HCT116 (cell line): ENCODE measurements at regions not wholly inside any gene's neighbourhood (a gene's known extent, or its start where the extent isn't known, plus 50 kb on each side); places are given as distances from the start of the nearest gene placed in this dataset.

Experiments used
- ATAC-seq: fragments of 200-7000 bp; cut with Tn5 transposase; 2 replicates; pipeline ENCODE4 v1.9.1; 2020; ENCODE audit warnings: mild to moderate bottlenecking, moderate library complexity
- BruUV-seq: library from RNA; stranded (reverse); fragments of 400-500 nt; replicated peaks from 2 replicates; lab custom pipeline; 2021; lab: Mats Ljungman, UMichigan
- CTCF ChIA-PET: fragments of 300-600 bp; sonication (Branson Sonifier 250); formaldehyde crosslinking; loops from one replicate; lab custom pipeline; 2021; ENCODE audit warnings: antibody characterized with exemption; lab: Charles Lee
- POLR2A ChIA-PET: fragments of 300-600, 350-600 bp; sonication (Branson Sonifier 250); formaldehyde crosslinking; loops from one replicate; lab custom pipeline; 2021; ENCODE audit warnings: antibody characterized with exemption; lab: Charles Lee
- RAD21 ChIA-PET, 2 experiments: fragments of 300-600 bp; sonication (Branson Sonifier 250); formaldehyde crosslinking; loops; one replicate each; lab custom pipeline; 2023; ENCODE audit warnings: low total read pairs in 2 of 2; ENCODE audit not compliant: uncharacterized antibody in 2 of 2, unreplicated experiment in 2 of 2, low non-redundant PET in 1 of 2; lab: Charles Lee
- DNase-seq: peaks from one replicate; pipeline ENCODE4 v3.0.0-alpha.2; 2010; ENCODE audit warnings: low read depth, low spot score
- H2AFZ ChIP-seq: fragments of 200-600 bp; shearing (Covaris generic), sonication (generic); 2 replicates; pipeline ENCODE4 v1.6.1; 2017; ENCODE audit warnings: low read depth, mixed run types, mixed read lengths, antibody characterized with exemption, low read length; ENCODE audit not compliant: poor library complexity, severe bottlenecking
- H3K27ac ChIP-seq: 2 replicates; pipeline ENCODE4 v1.5.1; 2012; ENCODE audit warnings: low read depth, low read length
- H3K27me3 ChIP-seq: fragments of 200-600 bp; sonication (generic); 2 replicates; pipeline ENCODE4 v1.6.1; 2016; ENCODE audit warnings: mixed run types, low read length, mixed read lengths; ENCODE audit not compliant: insufficient read depth
- H3K36me3 ChIP-seq, 2 experiments: fragments of 200-500 bp in 1 of 2; fragments of 200-600 bp in 1 of 2; sonication (Bioruptor generic) in 1 of 2; sonication (generic) in 1 of 2; 2 replicates each; pipeline versions ENCODE4 v1.5.1 to v1.6.1; 2014 to 2016; ENCODE audit warnings: low read length in 2 of 2, inconsistent platforms in 1 of 2, mixed read lengths in 1 of 2, mixed run types in 1 of 2; ENCODE audit not compliant: insufficient read depth in 2 of 2, control insufficient read depth in 1 of 2
- H3K4me1 ChIP-seq, 2 experiments: fragments of 200-600 bp in 1 of 2; sonication (generic) in 1 of 2; 2 replicates each; pipeline versions ENCODE4 v1.5.1 to v1.6.1; 2012 to 2017; ENCODE audit warnings: low read length in 2 of 2, inconsistent platforms in 1 of 2, mild to moderate bottlenecking in 1 of 2, mixed read lengths in 1 of 2, mixed run types in 1 of 2, moderate library complexity in 1 of 2; ENCODE audit not compliant: insufficient read depth in 2 of 2, control insufficient read depth in 1 of 2
- H3K4me2 ChIP-seq: fragments of 200-600 bp; sonication (generic); 2 replicates; pipeline ENCODE4 v1.6.1; 2017; ENCODE audit warnings: mixed run types, low read length, mixed read lengths
- H3K4me3 ChIP-seq, 2 experiments: fragments of 200-600 bp in 1 of 2; sonication (generic) in 1 of 2; replicated peaks in 1 of 2; 2 replicates each; pipeline ENCODE4 v1.5.1; 2011 to 2016; ENCODE audit warnings: low read length in 2 of 2, control low read depth in 1 of 2, low read depth in 1 of 2, mild to moderate bottlenecking in 1 of 2, mixed read lengths in 1 of 2, mixed run types in 1 of 2
- H3K79me2 ChIP-seq: fragments of 200-600 bp; sonication (generic); 2 replicates; pipeline ENCODE4 v1.6.1; 2017; ENCODE audit warnings: mild to moderate bottlenecking, mixed run types, low read length, moderate library complexity, mixed read lengths; ENCODE audit not compliant: insufficient read depth
- H3K9ac ChIP-seq: fragments of 200-600 bp; sonication (generic); 2 replicates; pipeline ENCODE4 v1.6.1; 2016; ENCODE audit warnings: low read length, mixed read lengths
- H3K9me2 ChIP-seq: fragments of 200-600 bp; sonication (generic), shearing (Covaris generic); 2 replicates; pipeline ENCODE4 v1.6.1; 2017; ENCODE audit warnings: mixed run types, mild to moderate bottlenecking, moderate library complexity; ENCODE audit not compliant: insufficient read depth
- H3K9me3 ChIP-seq, 2 experiments: fragments of 200-500 bp in 1 of 2; fragments of 200-600 bp in 1 of 2; sonication (Bioruptor generic) in 1 of 2; sonication (generic) in 1 of 2; 2 replicates each; pipeline ENCODE4 v1.6.1; 2014 to 2017; ENCODE audit warnings: low read length in 2 of 2, mixed read lengths in 2 of 2, inconsistent platforms in 1 of 2, low read depth in 1 of 2, mild to moderate bottlenecking in 1 of 2, mixed run types in 1 of 2, moderate library complexity in 1 of 2; ENCODE audit not compliant: control insufficient read depth in 1 of 2, insufficient read depth in 1 of 2
- H4K20me1 ChIP-seq: fragments of 200-600 bp; sonication (generic), shearing (Covaris generic); 2 replicates; pipeline ENCODE4 v1.6.1; 2017; ENCODE audit warnings: mixed run types, mild to moderate bottlenecking, moderate library complexity; ENCODE audit not compliant: insufficient read depth
- CEBPB ChIP-seq: IDR thresholded peaks from 2 replicates; pipeline ENCODE4 v1.6.1; 2012; ENCODE audit warnings: low read depth
- EGR1 ChIP-seq: IDR thresholded peaks from 2 replicates; pipeline ENCODE4 v1.6.1; 2012; ENCODE audit warnings: low read depth
- ELF1 ChIP-seq: IDR thresholded peaks from 2 replicates; pipeline ENCODE4 v1.6.1; 2012; ENCODE audit warnings: low read depth, borderline replicate concordance
- SRF ChIP-seq: IDR thresholded peaks from 2 replicates; pipeline ENCODE4 v1.6.1; 2012; ENCODE audit warnings: low read depth
- TCF7L2 ChIP-seq: IDR thresholded peaks from 2 replicates; pipeline ENCODE4 v1.7.0; 2011; ENCODE audit warnings: borderline replicate concordance, inconsistent platforms; ENCODE audit not compliant: insufficient read depth, insufficient read length; ENCODE audit errors: extremely low read depth
- ZFX ChIP-seq: fragments of 450-650 bp; IDR thresholded peaks from 2 replicates; pipeline ENCODE4 v1.6.1; 2017
- ZNF274 ChIP-seq: fragments of 200-500 bp; sonication (Bioruptor generic); IDR thresholded peaks from 2 replicates; pipeline ENCODE4 v1.6.1; 2014; ENCODE audit warnings: mild to moderate bottlenecking, low read depth, low read length, inconsistent platforms
- intact Hi-C: fragments of 100-400 bp; cut with micrococcal nuclease; formaldehyde crosslinking; loops from 2 replicates; pipeline ENCODE4 v1.10.0; 2022
- TF ChIP-seq, protein P1 (sequence below), 3 experiments: fragments of 200-600 bp in 1 of 3; sonication (generic) in 1 of 3; IDR thresholded peaks in 2 of 3; conservative IDR thresholded peaks in 1 of 3; 2 replicates each; pipeline ENCODE4 v1.5.1; 2012 to 2017; ENCODE audit warnings: low read depth in 2 of 3, low read length in 2 of 3, antibody characterized with exemption in 1 of 3, borderline replicate concordance in 1 of 3, control low read depth in 1 of 3, mild to moderate bottlenecking in 1 of 3, mixed read lengths in 1 of 3, mixed run types in 1 of 3, moderate library complexity in 1 of 3; ENCODE audit not compliant: insufficient read depth in 1 of 3
- TF ChIP-seq, protein P2 (sequence below): IDR thresholded peaks from 2 replicates; pipeline ENCODE4 v1.6.1; 2011; ENCODE audit warnings: mild to moderate bottlenecking, low read length, moderate library complexity; ENCODE audit not compliant: insufficient replicate concordance; ENCODE audit errors: extremely low read depth

DNA sequence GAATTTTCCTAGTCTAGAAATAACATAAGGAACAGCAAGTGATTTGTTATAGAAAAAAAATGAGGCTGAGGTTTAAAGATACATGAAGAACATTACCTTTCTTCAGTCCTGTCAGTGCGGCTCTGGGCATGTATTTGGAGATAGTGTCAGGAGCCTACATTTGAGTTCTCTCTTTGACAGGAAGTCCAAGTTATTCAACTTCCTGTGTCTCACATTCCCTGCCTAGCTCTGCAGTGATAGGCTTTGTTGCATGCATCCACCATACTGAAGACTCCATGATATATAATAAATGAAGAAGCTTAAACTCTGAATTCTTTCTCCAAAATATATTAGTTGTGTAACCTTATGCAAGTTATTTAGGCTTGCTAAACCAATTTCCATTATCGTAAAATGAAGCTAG lies 148.7 kb downstream of the RELL1 start:
- Histone ChIP-seq H4K20me1 (no peaks in the 10 kb centered on the region), H3K4me2 (no peak overlapping the region), H3K27ac (no peak overlapping the region), H3K79me2 (no peaks in the 10 kb centered on the region), H3K9ac (no peak overlapping the region), H3K27me3 (no peaks in the 10 kb centered on the region), H3K9me3 (no peaks in the 10 kb centered on the region), H3K36me3 (no peaks in the 10 kb centered on the region), H3K9me2 (no peaks in the 10 kb centered on the region), H2AFZ (no peak overlapping the region), H3K4me3 (no peak overlapping the region), H3K4me1 (no peaks in the 10 kb centered on the region)
- TF ChIP-seq ZNF274, result no peak
- TF ChIP-seq ZFX, result no peak
- no peak for TF ChIP-seq EGR1
- TF ChIP-seq TCF7L2, result no peak
- TF ChIP-seq CEBPB, result no peak
- no peak for TF ChIP-seq ELF1
- TF ChIP-seq SRF, result no peak
- TF ChIP-seq, protein P1, sequence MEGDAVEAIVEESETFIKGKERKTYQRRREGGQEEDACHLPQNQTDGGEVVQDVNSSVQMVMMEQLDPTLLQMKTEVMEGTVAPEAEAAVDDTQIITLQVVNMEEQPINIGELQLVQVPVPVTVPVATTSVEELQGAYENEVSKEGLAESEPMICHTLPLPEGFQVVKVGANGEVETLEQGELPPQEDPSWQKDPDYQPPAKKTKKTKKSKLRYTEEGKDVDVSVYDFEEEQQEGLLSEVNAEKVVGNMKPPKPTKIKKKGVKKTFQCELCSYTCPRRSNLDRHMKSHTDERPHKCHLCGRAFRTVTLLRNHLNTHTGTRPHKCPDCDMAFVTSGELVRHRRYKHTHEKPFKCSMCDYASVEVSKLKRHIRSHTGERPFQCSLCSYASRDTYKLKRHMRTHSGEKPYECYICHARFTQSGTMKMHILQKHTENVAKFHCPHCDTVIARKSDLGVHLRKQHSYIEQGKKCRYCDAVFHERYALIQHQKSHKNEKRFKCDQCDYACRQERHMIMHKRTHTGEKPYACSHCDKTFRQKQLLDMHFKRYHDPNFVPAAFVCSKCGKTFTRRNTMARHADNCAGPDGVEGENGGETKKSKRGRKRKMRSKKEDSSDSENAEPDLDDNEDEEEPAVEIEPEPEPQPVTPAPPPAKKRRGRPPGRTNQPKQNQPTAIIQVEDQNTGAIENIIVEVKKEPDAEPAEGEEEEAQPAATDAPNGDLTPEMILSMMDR (IDR thresholded peaks at IDR 0.05 in 2 of 3, conservative IDR thresholded peaks at IDR 0.05 in 1 of 3; ENCODE audit: borderline replicate concordance in 1 of 3, insufficient read depth in 1 of 3, low read depth in 2 of 3, low read length in 2 of 3), result no peak
- TF ChIP-seq, protein P2, sequence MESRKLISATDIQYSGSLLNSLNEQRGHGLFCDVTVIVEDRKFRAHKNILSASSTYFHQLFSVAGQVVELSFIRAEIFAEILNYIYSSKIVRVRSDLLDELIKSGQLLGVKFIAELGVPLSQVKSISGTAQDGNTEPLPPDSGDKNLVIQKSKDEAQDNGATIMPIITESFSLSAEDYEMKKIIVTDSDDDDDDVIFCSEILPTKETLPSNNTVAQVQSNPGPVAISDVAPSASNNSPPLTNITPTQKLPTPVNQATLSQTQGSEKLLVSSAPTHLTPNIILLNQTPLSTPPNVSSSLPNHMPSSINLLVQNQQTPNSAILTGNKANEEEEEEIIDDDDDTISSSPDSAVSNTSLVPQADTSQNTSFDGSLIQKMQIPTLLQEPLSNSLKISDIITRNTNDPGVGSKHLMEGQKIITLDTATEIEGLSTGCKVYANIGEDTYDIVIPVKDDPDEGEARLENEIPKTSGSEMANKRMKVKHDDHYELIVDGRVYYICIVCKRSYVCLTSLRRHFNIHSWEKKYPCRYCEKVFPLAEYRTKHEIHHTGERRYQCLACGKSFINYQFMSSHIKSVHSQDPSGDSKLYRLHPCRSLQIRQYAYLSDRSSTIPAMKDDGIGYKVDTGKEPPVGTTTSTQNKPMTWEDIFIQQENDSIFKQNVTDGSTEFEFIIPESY, result no peak
- CTCF ChIA-PET, result no interaction called here
- POLR2A ChIA-PET, result no interaction called here
- DNase-seq, result no peak
- intact Hi-C loops, result no loop called here
- RAD21 ChIA-PET, result no interaction called here
- BruUV-seq, result no TSS peak
- no peak for ATAC-seq
